Panc1 (cell line): ENCODE measurements at regions not wholly inside any gene's neighbourhood (a gene's known extent, or its start where the extent isn't known, plus 50 kb on each side); places are given as distances from the start of the nearest gene placed in this dataset.

Experiments
- CTCF ChIP-seq: fragments of 450-650 bp; IDR thresholded peaks from 2 replicates; pipeline ENCODE4 v1.5.1; 2017; ENCODE audit warnings: mild to moderate bottlenecking
- POLR2AphosphoS5 ChIP-seq: IDR thresholded peaks from 2 replicates; pipeline ENCODE4 v1.6.1; 2012; ENCODE audit warnings: mild to moderate bottlenecking, low read depth, low read length, moderate library complexity
- TCF7L2 ChIP-seq: IDR thresholded peaks from 2 replicates; pipeline ENCODE4 v1.6.1; 2011; ENCODE audit warnings: mild to moderate bottlenecking, low read depth, low read length, inconsistent platforms
- TF ChIP-seq, protein P1 (sequence below), 2 experiments: IDR thresholded peaks; 2 replicates each; pipeline ENCODE4 v1.6.1; 2011 to 2012; ENCODE audit warnings: low read depth in 2 of 2, control low read depth in 1 of 2, low read length in 1 of 2, mild to moderate bottlenecking in 1 of 2, moderate library complexity in 1 of 2; ENCODE audit not compliant: insufficient read depth in 1 of 2

DNA sequence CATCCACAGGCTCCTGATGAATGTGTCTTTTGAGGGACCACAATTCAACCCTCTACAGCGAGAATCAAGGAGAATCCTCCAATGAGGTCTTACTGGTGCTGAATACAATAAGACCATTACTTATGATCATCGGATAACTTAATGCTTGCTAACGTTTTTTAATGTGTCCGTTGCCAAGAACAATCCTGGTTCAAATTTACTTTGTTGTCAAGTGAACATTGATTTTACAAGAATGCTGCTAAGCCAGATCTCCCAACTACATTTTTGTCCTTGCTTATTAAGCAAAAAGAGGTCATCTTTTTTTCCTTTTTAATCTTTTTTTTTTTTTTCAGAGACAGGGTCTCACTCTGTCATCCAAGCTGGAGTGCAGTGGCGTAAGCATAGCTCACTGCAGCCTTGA lies 93.7 kb downstream of the THNSL2 start:
- TF ChIP-seq CTCF (no peak), POLR2AphosphoS5 (no peak), TCF7L2 (no peak)
- TF ChIP-seq, protein P1, sequence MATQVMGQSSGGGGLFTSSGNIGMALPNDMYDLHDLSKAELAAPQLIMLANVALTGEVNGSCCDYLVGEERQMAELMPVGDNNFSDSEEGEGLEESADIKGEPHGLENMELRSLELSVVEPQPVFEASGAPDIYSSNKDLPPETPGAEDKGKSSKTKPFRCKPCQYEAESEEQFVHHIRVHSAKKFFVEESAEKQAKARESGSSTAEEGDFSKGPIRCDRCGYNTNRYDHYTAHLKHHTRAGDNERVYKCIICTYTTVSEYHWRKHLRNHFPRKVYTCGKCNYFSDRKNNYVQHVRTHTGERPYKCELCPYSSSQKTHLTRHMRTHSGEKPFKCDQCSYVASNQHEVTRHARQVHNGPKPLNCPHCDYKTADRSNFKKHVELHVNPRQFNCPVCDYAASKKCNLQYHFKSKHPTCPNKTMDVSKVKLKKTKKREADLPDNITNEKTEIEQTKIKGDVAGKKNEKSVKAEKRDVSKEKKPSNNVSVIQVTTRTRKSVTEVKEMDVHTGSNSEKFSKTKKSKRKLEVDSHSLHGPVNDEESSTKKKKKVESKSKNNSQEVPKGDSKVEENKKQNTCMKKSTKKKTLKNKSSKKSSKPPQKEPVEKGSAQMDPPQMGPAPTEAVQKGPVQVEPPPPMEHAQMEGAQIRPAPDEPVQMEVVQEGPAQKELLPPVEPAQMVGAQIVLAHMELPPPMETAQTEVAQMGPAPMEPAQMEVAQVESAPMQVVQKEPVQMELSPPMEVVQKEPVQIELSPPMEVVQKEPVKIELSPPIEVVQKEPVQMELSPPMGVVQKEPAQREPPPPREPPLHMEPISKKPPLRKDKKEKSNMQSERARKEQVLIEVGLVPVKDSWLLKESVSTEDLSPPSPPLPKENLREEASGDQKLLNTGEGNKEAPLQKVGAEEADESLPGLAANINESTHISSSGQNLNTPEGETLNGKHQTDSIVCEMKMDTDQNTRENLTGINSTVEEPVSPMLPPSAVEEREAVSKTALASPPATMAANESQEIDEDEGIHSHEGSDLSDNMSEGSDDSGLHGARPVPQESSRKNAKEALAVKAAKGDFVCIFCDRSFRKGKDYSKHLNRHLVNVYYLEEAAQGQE (IDR thresholded peaks at IDR 0.05; ENCODE audit: insufficient read depth in 1 of 2, low read depth in 2 of 2, low read length in 1 of 2) = no peak
